22Rv1 (cell line): ENCODE measurements at regions not wholly inside any gene's neighbourhood (a gene's known extent, or its start where the extent isn't known, plus 50 kb on each side); places are given as distances from the start of the nearest gene placed in this dataset.

Source experiments
- ZFX ChIP-seq: fragments of 450-650 bp; IDR thresholded peaks from 2 replicates; pipeline ENCODE4 v1.6.1; 2017; ENCODE audit warnings: antibody characterized with exemption, borderline replicate concordance
- TF ChIP-seq, protein P1 (sequence below): fragments of 450-650 bp; IDR thresholded peaks from 2 replicates; pipeline ENCODE4 v1.5.1; 2017; ENCODE audit warnings: mild to moderate bottlenecking

DNA sequence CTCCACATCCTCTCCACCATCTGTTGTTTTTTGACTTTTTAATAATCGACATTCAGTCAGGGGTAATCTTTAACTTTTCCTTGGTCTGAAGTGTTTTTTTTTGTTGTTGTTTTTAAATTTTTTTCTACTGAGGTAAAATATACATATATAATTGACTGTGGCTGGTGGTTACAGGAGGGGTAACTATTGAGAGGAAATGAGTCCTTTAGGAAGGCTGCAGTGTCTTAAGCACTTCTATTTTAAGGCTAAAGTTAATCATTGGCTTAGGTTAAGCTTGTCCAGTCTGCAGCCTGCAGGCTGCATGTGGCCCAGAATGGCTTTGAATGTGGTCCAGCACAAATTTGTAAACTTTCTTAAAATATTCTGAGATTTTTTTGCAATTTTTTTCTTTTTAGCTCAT, 172.5 kb downstream of the CTH start:
- TF ChIP-seq, protein P1, sequence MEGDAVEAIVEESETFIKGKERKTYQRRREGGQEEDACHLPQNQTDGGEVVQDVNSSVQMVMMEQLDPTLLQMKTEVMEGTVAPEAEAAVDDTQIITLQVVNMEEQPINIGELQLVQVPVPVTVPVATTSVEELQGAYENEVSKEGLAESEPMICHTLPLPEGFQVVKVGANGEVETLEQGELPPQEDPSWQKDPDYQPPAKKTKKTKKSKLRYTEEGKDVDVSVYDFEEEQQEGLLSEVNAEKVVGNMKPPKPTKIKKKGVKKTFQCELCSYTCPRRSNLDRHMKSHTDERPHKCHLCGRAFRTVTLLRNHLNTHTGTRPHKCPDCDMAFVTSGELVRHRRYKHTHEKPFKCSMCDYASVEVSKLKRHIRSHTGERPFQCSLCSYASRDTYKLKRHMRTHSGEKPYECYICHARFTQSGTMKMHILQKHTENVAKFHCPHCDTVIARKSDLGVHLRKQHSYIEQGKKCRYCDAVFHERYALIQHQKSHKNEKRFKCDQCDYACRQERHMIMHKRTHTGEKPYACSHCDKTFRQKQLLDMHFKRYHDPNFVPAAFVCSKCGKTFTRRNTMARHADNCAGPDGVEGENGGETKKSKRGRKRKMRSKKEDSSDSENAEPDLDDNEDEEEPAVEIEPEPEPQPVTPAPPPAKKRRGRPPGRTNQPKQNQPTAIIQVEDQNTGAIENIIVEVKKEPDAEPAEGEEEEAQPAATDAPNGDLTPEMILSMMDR, result no peak
- TF ChIP-seq ZFX, result no peak
